ENCODE measurements at regions not wholly inside any gene's neighbourhood (a gene's known extent, or its start where the extent isn't known, plus 50 kb on each side); places are given as distances from the start of the nearest gene placed in this dataset.

DNA sequence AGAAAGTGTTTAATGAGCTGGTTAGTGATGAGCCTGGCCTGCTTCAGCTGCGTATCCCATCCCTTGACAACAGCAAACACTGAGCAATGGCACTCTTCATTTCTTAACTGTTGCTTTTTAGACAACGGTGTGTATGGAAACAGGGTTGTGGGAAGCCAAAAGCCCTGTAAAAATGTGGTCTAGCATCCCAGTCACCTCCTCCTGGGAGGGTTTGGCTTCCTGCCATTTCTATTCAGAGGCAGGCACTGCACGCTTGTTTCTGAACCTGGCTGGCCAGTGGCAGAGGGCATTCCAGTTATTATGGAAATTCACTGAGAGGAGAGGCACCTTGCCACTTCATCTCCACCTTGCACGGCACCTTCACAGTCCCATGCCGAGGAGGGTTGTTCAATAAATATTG, 123.0 kb upstream of the ADARB2 start:
- TF ChIP-seq SUZ12 (IDR thresholded peaks at IDR 0.05; ENCODE audit: extremely low read depth, insufficient read depth, insufficient read length) = no peak
- TF ChIP-seq ZNF274 (IDR thresholded peaks at IDR 0.05; ENCODE audit: low read depth, low read length) = no peak
- TF ChIP-seq YY1 (IDR thresholded peaks at IDR 0.05; ENCODE audit: insufficient read depth, insufficient read length) = no peak

Measured in NT2/D1 (cell line).